PC-3 (cell line): ENCODE measurements at regions not wholly inside any gene's neighbourhood (a gene's known extent, or its start where the extent isn't known, plus 50 kb on each side); places are given as distances from the start of the nearest gene placed in this dataset.

ENCODE experiments used
- EZH2 ChIP-seq: fragments of 300-600 bp; sonication (generic); IDR thresholded peaks from one replicate; pipeline ENCODE4 v1.6.1; 2017; ENCODE audit warnings: antibody characterized with exemption, mild to moderate bottlenecking, low read length; ENCODE audit not compliant: unreplicated experiment
- EZH2phosphoT487 ChIP-seq: fragments of 300-600 bp; sonication (generic); IDR thresholded peaks from 2 replicates; pipeline ENCODE4 v1.6.1; 2018; ENCODE audit warnings: mild to moderate bottlenecking, antibody characterized with exemption, low read length, borderline replicate concordance
- TF ChIP-seq, protein P1 (sequence below): fragments of 300-600 bp; sonication (generic); conservative IDR thresholded peaks from 2 replicates; pipeline ENCODE4 v1.5.1; 2017; ENCODE audit warnings: antibody characterized with exemption, low read depth, mild to moderate bottlenecking, low read length

DNA sequence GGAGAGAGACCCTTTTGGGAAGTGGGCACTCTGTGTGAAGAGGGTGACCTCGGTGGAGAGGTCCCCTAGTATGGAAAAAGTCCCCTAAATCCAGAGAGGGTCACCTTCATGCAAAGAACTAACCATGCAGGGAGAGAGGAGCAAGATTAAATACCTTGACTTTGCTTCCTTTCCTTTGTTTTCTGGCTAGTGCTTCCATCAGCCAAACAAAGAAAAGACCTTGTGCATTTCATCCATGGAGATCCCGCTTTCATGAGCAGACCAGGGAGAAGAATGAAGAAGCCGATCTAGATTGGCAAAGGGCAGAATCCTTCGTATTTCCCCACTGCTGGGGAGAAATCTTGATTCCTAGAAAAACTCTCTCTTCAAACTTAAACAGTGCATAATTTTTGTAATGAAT lies 813.3 kb upstream of the CDH6 start:
- TF ChIP-seq, protein P1, sequence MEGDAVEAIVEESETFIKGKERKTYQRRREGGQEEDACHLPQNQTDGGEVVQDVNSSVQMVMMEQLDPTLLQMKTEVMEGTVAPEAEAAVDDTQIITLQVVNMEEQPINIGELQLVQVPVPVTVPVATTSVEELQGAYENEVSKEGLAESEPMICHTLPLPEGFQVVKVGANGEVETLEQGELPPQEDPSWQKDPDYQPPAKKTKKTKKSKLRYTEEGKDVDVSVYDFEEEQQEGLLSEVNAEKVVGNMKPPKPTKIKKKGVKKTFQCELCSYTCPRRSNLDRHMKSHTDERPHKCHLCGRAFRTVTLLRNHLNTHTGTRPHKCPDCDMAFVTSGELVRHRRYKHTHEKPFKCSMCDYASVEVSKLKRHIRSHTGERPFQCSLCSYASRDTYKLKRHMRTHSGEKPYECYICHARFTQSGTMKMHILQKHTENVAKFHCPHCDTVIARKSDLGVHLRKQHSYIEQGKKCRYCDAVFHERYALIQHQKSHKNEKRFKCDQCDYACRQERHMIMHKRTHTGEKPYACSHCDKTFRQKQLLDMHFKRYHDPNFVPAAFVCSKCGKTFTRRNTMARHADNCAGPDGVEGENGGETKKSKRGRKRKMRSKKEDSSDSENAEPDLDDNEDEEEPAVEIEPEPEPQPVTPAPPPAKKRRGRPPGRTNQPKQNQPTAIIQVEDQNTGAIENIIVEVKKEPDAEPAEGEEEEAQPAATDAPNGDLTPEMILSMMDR = no peak
- no peak for TF ChIP-seq EZH2
- TF ChIP-seq EZH2phosphoT487 = no peak
